ENCODE measurements at regions not wholly inside any gene's neighbourhood (a gene's known extent, or its start where the extent isn't known, plus 50 kb on each side); places are given as distances from the start of the nearest gene placed in this dataset.

GRCh38 chr3:127422663-127423375, 135.0 kb upstream of the PRR20G start:
- TF ChIP-seq, protein P1, sequence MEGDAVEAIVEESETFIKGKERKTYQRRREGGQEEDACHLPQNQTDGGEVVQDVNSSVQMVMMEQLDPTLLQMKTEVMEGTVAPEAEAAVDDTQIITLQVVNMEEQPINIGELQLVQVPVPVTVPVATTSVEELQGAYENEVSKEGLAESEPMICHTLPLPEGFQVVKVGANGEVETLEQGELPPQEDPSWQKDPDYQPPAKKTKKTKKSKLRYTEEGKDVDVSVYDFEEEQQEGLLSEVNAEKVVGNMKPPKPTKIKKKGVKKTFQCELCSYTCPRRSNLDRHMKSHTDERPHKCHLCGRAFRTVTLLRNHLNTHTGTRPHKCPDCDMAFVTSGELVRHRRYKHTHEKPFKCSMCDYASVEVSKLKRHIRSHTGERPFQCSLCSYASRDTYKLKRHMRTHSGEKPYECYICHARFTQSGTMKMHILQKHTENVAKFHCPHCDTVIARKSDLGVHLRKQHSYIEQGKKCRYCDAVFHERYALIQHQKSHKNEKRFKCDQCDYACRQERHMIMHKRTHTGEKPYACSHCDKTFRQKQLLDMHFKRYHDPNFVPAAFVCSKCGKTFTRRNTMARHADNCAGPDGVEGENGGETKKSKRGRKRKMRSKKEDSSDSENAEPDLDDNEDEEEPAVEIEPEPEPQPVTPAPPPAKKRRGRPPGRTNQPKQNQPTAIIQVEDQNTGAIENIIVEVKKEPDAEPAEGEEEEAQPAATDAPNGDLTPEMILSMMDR (IDR thresholded peaks at IDR 0.05; ENCODE audit: poor library complexity, severe bottlenecking) = no peak
- no peak for TF ChIP-seq POLR2AphosphoS5 (IDR thresholded peaks at IDR 0.05)

All from neural cell (in vitro differentiated cells).